CD4-positive, alpha-beta T cell (primary cell): ENCODE measurements at regions not wholly inside any gene's neighbourhood (a gene's known extent, or its start where the extent isn't known, plus 50 kb on each side); places are given as distances from the start of the nearest gene placed in this dataset.

Source experiments
- ATAC-seq: fragments of 200-7000 bp; cut with Tn5 transposase; one replicate; pipeline ENCODE4 v1.10.0; 2022; ENCODE audit warnings: mild to moderate bottlenecking; ENCODE audit not compliant: poor library complexity
- CTCF ChIA-PET: fragments of 350-600 bp; sonication (Branson Sonifier 250); formaldehyde crosslinking; loops from one replicate; lab custom pipeline; 2021; ENCODE audit warnings: antibody characterized with exemption, inconsistent platforms; lab: Charles Lee
- POLR2A ChIA-PET: fragments of 350-600 bp; sonication (Branson Sonifier 250); formaldehyde crosslinking; loops from one replicate; lab custom pipeline; 2021; ENCODE audit warnings: antibody characterized with exemption, inconsistent platforms; lab: Charles Lee
- DNase-seq, 14 experiments: peaks; one replicate each; pipeline ENCODE4 v3.0.0-alpha.2; 2013 to 2020; ENCODE audit warnings: mixed read lengths in 2 of 14
- H3K27ac ChIP-seq, 2 donors: one replicate each; pipeline versions ENCODE4 v1.5.1 to v1.7.0; 2013; ENCODE audit warnings: low read length in 2 of 2, low read depth in 1 of 2, mild to moderate bottlenecking in 1 of 2
- H3K27me3 ChIP-seq, 2 experiments: 1 replicate in 1 of 2; 2 replicates in 1 of 2; pipeline versions ENCODE4 v1.6.1 to v1.7.0; 2013; ENCODE audit warnings: low read length in 2 of 2, control low read depth in 1 of 2, mild to moderate bottlenecking in 1 of 2, moderate library complexity in 1 of 2; ENCODE audit not compliant: insufficient read depth in 2 of 2, control insufficient read depth in 1 of 2
- H3K36me3 ChIP-seq: one replicate; pipeline ENCODE4 v1.6.1; 2013; ENCODE audit warnings: low read length, control low read depth; ENCODE audit not compliant: insufficient read depth
- H3K4me1 ChIP-seq: one replicate; pipeline ENCODE4 v1.6.1; 2013; ENCODE audit warnings: low read length, control low read depth; ENCODE audit not compliant: insufficient read depth
- H3K4me3 ChIP-seq: one replicate; pipeline ENCODE4 v1.5.1; 2013; ENCODE audit warnings: mild to moderate bottlenecking, low read length, moderate library complexity
- H3K9me3 ChIP-seq, 2 experiments: 1 replicate in 1 of 2; 2 replicates in 1 of 2; pipeline versions ENCODE4 v1.6.1 to v1.7.0; 2013; ENCODE audit warnings: low read length in 2 of 2, mild to moderate bottlenecking in 2 of 2, control low read depth in 1 of 2, moderate library complexity in 1 of 2; ENCODE audit not compliant: control insufficient read depth in 1 of 2, insufficient read depth in 1 of 2
- H3K27ac Mint-ChIP-seq: one replicate; pipeline ENCODE4 v1.8.0; 2020; ENCODE audit warnings: mixed read lengths
- H3K27me3 Mint-ChIP-seq: one replicate; pipeline ENCODE4 v1.8.0; 2021; ENCODE audit warnings: mixed read lengths
- H3K36me3 Mint-ChIP-seq: one replicate; pipeline ENCODE4 v1.8.0; 2021; ENCODE audit warnings: low read depth, mixed read lengths
- H3K4me1 Mint-ChIP-seq: one replicate; pipeline ENCODE4 v1.8.0; 2021; ENCODE audit warnings: low read depth, mixed read lengths
- H3K4me3 Mint-ChIP-seq: one replicate; pipeline ENCODE4 v1.8.0; 2020; ENCODE audit warnings: mild to moderate bottlenecking, mixed read lengths
- H3K9me3 Mint-ChIP-seq: one replicate; pipeline ENCODE4 v1.8.0; 2020; ENCODE audit warnings: mixed read lengths
- intact Hi-C, 2 experiments: fragments of 100-400 bp; cut with DNase I in 1 of 2; cut with micrococcal nuclease in 1 of 2; formaldehyde crosslinking; loops; one replicate each; pipeline versions ENCODE4 v1.15.1 to v1.9.0; 2023 to 2025; cut with DNase I, micrococcal nuclease
- TF ChIP-seq, protein P1 (sequence below): fragments of 200-600 bp; IDR thresholded peaks from one replicate; pipeline ENCODE4 v1.8.0; 2022; ENCODE audit warnings: antibody characterized with exemption, mild to moderate bottlenecking

DNA sequence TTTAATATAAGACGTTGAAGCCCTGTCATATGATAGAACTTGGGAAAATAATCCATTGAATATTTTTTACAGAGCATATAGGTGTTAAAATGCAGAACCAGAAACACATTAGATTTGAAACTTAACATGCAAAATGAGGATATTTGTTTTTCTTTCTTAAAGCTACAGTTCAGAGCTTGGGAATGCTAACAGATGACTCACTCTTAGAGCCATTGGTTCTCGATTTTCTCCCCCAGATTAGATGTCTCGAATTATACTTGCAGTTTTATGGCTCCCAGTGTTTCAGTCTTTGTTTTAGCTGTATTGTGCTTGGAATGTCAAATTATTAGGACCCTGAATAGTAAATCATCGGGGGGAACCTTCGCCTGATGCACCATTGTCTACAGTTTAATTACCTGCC, 575.7 kb upstream of the ZP4 start:
- H3K27me3 ChIP-seq: no peaks in the 10 kb centered on the region
- TF ChIP-seq, protein P1, sequence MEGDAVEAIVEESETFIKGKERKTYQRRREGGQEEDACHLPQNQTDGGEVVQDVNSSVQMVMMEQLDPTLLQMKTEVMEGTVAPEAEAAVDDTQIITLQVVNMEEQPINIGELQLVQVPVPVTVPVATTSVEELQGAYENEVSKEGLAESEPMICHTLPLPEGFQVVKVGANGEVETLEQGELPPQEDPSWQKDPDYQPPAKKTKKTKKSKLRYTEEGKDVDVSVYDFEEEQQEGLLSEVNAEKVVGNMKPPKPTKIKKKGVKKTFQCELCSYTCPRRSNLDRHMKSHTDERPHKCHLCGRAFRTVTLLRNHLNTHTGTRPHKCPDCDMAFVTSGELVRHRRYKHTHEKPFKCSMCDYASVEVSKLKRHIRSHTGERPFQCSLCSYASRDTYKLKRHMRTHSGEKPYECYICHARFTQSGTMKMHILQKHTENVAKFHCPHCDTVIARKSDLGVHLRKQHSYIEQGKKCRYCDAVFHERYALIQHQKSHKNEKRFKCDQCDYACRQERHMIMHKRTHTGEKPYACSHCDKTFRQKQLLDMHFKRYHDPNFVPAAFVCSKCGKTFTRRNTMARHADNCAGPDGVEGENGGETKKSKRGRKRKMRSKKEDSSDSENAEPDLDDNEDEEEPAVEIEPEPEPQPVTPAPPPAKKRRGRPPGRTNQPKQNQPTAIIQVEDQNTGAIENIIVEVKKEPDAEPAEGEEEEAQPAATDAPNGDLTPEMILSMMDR: no peak
- H3K27ac ChIP-seq: no peak overlapping the region
- ATAC-seq (no peak), DNase-seq (no peak)
- CTCF ChIA-PET: interaction anchor here (1.4 kb wide), 1 partner anchor 12 kb away, joined by 3 read pairs; no protein-coding TSS in a partner anchor
- POLR2A ChIA-PET: no interaction called here
- Mint-ChIP-seq H3K36me3 (no peaks in the 10 kb centered on the region), H3K27me3 (no peaks in the 10 kb centered on the region), H3K9me3 (peaks cover 10% of the 10 kb centered on the region), H3K4me3 (no peak overlapping the region), H3K4me1 (no peaks in the 10 kb centered on the region), H3K27ac (no peak overlapping the region)
- intact Hi-C loops: no loop called here
- peaks cover 0 to 2% of the 10 kb centered on the region in 2 experiments for H3K9me3 ChIP-seq
- no peaks in the 10 kb centered on the region for H3K36me3 ChIP-seq
- no peaks in the 10 kb centered on the region for H3K4me1 ChIP-seq
- H3K4me3 ChIP-seq: no peak overlapping the region

GRCh38 chr1:238465449-238465848, 574.7 kb upstream of the ZP4 start:
- H3K9me3 Mint-ChIP-seq: peaks cover 8% of the 10 kb centered on the region
- CTCF ChIA-PET: no interaction called here
- TF ChIP-seq, protein P1: no peak
- ATAC-seq (no peak), DNase-seq (no peak)
- no peaks in the 10 kb centered on the region for H3K36me3 Mint-ChIP-seq
- H3K4me1 Mint-ChIP-seq: no peaks in the 10 kb centered on the region
- POLR2A ChIA-PET: no interaction called here
- no peaks in the 10 kb centered on the region for H3K9me3 ChIP-seq
- intact Hi-C loops: no loop called here
- H3K27ac ChIP-seq: no peak overlapping the region
- no peak overlapping the region for H3K4me3 ChIP-seq
- H3K27me3 ChIP-seq: no peaks in the 10 kb centered on the region
- H3K4me3 Mint-ChIP-seq: no peak overlapping the region
- no peaks in the 10 kb centered on the region for H3K27me3 Mint-ChIP-seq
- H3K36me3 ChIP-seq: no peaks in the 10 kb centered on the region
- H3K27ac Mint-ChIP-seq: no peak overlapping the region
- no peaks in the 10 kb centered on the region for H3K4me1 ChIP-seq

DNA sequence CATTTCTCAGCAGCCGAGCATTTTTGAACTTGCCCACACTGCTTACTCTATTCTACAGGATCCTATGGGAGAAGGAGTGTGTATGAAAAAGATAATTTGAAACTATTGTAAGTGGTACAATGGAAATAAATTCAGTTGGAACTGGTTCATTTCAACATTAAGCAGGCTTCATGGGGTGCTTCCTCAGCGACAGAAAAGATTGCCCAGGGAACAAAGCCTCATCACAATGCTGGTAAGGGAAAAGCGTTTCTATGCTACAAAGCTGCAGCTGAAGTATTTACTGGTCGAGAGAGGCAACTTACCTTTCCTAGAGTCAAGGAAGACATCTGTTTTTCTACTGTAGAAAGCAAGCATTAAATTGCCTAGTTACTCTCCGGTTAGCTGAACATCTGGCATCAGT, 568.2 kb upstream of the ZP4 start:
- Mint-ChIP-seq H3K36me3 (no peaks in the 10 kb centered on the region), H3K9me3 (peaks cover 3% of the 10 kb centered on the region), H3K4me1 (no peaks in the 10 kb centered on the region), H3K4me3 (no peak overlapping the region), H3K27ac (no peak overlapping the region), H3K27me3 (no peaks in the 10 kb centered on the region)
- H3K4me1 ChIP-seq: no peaks in the 10 kb centered on the region
- ChIA-PET POLR2A (no interaction called here), CTCF (no interaction called here)
- H3K27me3 ChIP-seq: no peaks in the 10 kb centered on the region
- TF ChIP-seq, protein P1: no peak
- H3K4me3 ChIP-seq: no peak overlapping the region
- H3K9me3 ChIP-seq: no peaks in the 10 kb centered on the region
- DNase-seq: no peak
- intact Hi-C loops: no loop called here
- ATAC-seq: no peak
- no peak overlapping the region for H3K27ac ChIP-seq
- H3K36me3 ChIP-seq: no peaks in the 10 kb centered on the region
